ENCODE measurements at regions not wholly inside any gene's neighbourhood (a gene's known extent, or its start where the extent isn't known, plus 50 kb on each side); places are given as distances from the start of the nearest gene placed in this dataset.

DNA sequence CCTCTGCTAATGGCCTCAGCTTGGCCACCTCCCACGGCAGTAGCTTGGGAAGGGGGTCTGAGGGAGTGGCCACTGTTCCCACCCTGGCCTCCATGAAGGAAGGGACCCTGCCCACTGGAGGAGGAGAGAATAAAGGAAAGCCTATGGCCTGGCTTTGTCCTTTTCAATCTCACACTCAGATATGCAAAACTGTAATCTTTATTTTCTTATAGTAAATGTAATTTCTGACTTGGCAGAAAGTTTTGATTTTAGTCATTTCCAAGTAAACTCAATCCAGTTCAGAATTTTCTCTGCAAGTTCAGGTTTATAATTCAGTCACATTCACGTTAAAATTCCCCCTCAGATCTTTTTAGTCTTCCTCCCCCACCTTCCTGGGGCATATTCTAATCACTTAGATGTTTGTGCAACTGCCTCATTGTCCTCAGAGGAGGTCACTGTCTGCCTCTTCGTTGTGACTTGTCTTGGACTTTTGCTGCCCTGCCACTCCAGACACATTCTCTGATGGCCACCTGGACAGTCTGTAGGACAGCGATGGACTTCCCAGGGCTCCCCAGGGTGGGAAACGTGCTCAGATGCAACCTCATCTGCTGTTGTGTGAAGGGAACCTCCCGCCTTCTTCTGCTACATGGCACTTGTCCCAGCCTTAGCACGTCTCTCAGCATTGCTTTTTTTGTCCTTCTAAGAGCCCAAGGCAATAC is 222.8 kb upstream of the TBL1XR1 start:
- H3K9me3 ChIP-seq (ENCODE audit: control insufficient read depth, insufficient read depth, low read length) = no peaks in the 10 kb centered on the region
- no peaks in the 10 kb centered on the region for H3K9me2 ChIP-seq (replicated peaks; ENCODE audit: control insufficient read depth, low read length)
- H3K4me2 ChIP-seq (ENCODE audit: low read length) = no peak overlapping the region
- peaks cover 6% of the 10 kb centered on the region for H3K4me1 ChIP-seq (ENCODE audit: control insufficient read depth, low read length)
- no peaks in the 10 kb centered on the region for H3K36me3 ChIP-seq (ENCODE audit: control insufficient read depth, low read length)
- no peak overlapping the region for H3K4me3 ChIP-seq (ENCODE audit: low read length)
- no peaks in the 10 kb centered on the region for H3K27me3 ChIP-seq (ENCODE audit: control insufficient read depth, low read length)
- H3F3A ChIP-seq (ENCODE audit: control insufficient read depth, insufficient read depth) = no peaks in the 10 kb centered on the region
- H4K20me1 ChIP-seq (ENCODE audit: control insufficient read depth, insufficient read depth, low read depth, low read length) = no peaks in the 10 kb centered on the region
- H3K79me2 ChIP-seq (ENCODE audit: control insufficient read depth, low read length) = no peaks in the 10 kb centered on the region
- no peak overlapping the region for H3K27ac ChIP-seq (ENCODE audit: low read depth, low read length)
- TF ChIP-seq, protein P1, sequence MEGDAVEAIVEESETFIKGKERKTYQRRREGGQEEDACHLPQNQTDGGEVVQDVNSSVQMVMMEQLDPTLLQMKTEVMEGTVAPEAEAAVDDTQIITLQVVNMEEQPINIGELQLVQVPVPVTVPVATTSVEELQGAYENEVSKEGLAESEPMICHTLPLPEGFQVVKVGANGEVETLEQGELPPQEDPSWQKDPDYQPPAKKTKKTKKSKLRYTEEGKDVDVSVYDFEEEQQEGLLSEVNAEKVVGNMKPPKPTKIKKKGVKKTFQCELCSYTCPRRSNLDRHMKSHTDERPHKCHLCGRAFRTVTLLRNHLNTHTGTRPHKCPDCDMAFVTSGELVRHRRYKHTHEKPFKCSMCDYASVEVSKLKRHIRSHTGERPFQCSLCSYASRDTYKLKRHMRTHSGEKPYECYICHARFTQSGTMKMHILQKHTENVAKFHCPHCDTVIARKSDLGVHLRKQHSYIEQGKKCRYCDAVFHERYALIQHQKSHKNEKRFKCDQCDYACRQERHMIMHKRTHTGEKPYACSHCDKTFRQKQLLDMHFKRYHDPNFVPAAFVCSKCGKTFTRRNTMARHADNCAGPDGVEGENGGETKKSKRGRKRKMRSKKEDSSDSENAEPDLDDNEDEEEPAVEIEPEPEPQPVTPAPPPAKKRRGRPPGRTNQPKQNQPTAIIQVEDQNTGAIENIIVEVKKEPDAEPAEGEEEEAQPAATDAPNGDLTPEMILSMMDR (IDR thresholded peaks at IDR 0.05; ENCODE audit: low read depth, low read length, poor library complexity, severe bottlenecking) = no peak
- no peak for TF ChIP-seq EZH2phosphoT487 (IDR thresholded peaks at IDR 0.05; ENCODE audit: borderline replicate concordance, low read length)

DNA sequence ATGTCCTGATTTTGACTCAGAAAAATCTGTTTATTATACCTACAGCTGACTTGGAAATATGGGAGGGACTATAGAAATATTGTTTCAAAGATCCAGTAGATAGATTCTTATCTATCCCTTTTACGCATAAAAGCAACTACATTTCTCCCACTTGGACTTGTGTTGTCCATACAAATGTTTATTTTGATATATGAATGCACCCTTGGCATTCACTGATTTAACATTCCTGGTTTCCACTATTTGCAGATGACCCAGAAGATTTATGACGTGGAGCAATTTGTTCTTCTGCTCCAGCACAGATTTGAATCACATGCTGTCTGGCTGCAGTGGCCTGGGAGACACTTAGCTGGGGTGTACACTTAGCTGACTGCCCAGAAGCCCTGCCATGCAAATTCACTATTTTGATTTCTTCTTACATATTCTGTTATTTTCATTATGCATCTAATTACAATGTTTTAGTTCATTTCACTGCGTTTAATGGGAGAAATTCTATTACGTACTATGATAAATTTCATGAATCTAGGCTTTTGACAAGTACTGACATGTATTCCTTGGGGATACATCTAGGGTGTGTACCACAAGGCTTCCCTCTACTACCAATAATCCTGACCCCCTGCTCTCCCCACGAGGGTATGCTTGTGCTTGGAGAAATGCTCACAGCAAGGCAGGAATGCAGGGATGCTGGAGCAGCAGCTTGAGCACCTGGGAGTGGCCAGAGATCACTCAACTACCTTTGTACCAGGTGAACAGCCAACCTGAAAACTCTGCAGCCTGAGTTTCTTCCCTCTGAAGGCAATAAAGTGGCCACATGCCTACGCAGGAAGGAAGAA is 223.6 kb upstream of the TBL1XR1 start:
- Histone ChIP-seq H4K20me1 (ENCODE audit: control insufficient read depth, insufficient read depth, low read depth, low read length) (no peaks in the 10 kb centered on the region), H3K4me1 (ENCODE audit: control insufficient read depth, low read length) (peaks cover 6% of the 10 kb centered on the region), H3K79me2 (ENCODE audit: control insufficient read depth, low read length) (no peaks in the 10 kb centered on the region), H3F3A (ENCODE audit: control insufficient read depth, insufficient read depth) (no peaks in the 10 kb centered on the region), H3K27me3 (ENCODE audit: control insufficient read depth, low read length) (no peaks in the 10 kb centered on the region), H3K4me2 (ENCODE audit: low read length) (no peak overlapping the region), H3K9me2 (replicated peaks; ENCODE audit: control insufficient read depth, low read length) (no peaks in the 10 kb centered on the region), H3K9me3 (ENCODE audit: control insufficient read depth, insufficient read depth, low read length) (no peaks in the 10 kb centered on the region), H3K4me3 (ENCODE audit: low read length) (no peak overlapping the region), H3K36me3 (ENCODE audit: control insufficient read depth, low read length) (no peaks in the 10 kb centered on the region), H3K27ac (ENCODE audit: low read depth, low read length) (no peak overlapping the region)
- no peak for TF ChIP-seq EZH2phosphoT487 (IDR thresholded peaks at IDR 0.05; ENCODE audit: borderline replicate concordance, low read length)
- TF ChIP-seq, protein P1 (IDR thresholded peaks at IDR 0.05; ENCODE audit: low read depth, low read length, poor library complexity, severe bottlenecking) = no peak

DNA sequence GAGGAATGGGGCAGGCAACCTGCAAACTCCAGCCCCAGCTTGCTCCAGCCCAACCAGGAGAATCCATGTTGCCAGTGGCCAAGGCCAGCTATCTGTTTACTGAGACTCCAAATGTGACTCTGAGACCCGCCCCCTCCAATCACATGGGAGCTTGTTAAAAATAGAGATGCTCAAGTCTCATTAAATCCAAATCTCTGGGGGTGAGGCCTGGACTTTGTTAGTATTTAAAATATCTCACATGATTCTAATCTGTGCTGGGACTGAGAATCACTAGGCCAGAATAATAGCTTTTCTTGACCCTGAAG is 224.2 kb upstream of the TBL1XR1 start:
- no peaks in the 10 kb centered on the region for H3K9me3 ChIP-seq (ENCODE audit: control insufficient read depth, insufficient read depth, low read length)
- peaks cover 7% of the 10 kb centered on the region for H3K4me1 ChIP-seq (ENCODE audit: control insufficient read depth, low read length)
- H3K36me3 ChIP-seq (ENCODE audit: control insufficient read depth, low read length) = no peaks in the 10 kb centered on the region
- no peaks in the 10 kb centered on the region for H3F3A ChIP-seq (ENCODE audit: control insufficient read depth, insufficient read depth)
- H3K9me2 ChIP-seq (replicated peaks; ENCODE audit: control insufficient read depth, low read length) = no peaks in the 10 kb centered on the region
- TF ChIP-seq EZH2phosphoT487 (IDR thresholded peaks at IDR 0.05; ENCODE audit: borderline replicate concordance, low read length) = no peak
- TF ChIP-seq, protein P1 (IDR thresholded peaks at IDR 0.05; ENCODE audit: low read depth, low read length, poor library complexity, severe bottlenecking) = no peak
- H4K20me1 ChIP-seq (ENCODE audit: control insufficient read depth, insufficient read depth, low read depth, low read length) = no peaks in the 10 kb centered on the region
- H3K27me3 ChIP-seq (ENCODE audit: control insufficient read depth, low read length) = no peaks in the 10 kb centered on the region
- no peak overlapping the region for H3K4me3 ChIP-seq (ENCODE audit: low read length)
- H3K27ac ChIP-seq (ENCODE audit: low read depth, low read length) = no peak overlapping the region
- no peak overlapping the region for H3K4me2 ChIP-seq (ENCODE audit: low read length)
- no peaks in the 10 kb centered on the region for H3K79me2 ChIP-seq (ENCODE audit: control insufficient read depth, low read length)
